WTC11 (cell line): ENCODE measurements at regions not wholly inside any gene's neighbourhood (a gene's known extent, or its start where the extent isn't known, plus 50 kb on each side); places are given as distances from the start of the nearest gene placed in this dataset.

Source experiments
- ATAC-seq: fragments of 200-7000 bp; cut with Tn5 transposase; 2 replicates; pipeline ENCODE4 v1.10.0; 2021; ENCODE audit warnings: mild to moderate bottlenecking, moderate library complexity
- CTCF ChIA-PET: fragments of 300-600 bp; sonication (Branson Sonifier 250); formaldehyde crosslinking; loops from one replicate; lab custom pipeline; 2021; ENCODE audit warnings: antibody characterized with exemption; lab: Charles Lee
- POLR2A ChIA-PET: fragments of 350-600 bp; sonication (Branson Sonifier 250); formaldehyde crosslinking; loops from one replicate; lab custom pipeline; 2021; ENCODE audit warnings: antibody characterized with exemption; lab: Charles Lee
- DNase-seq: peaks from one replicate; pipeline ENCODE4 v3.0.0; 2021; ENCODE audit warnings: low spot score
- H3K27ac Mint-ChIP-seq: 2 replicates; pipeline ENCODE4 v1.8.0; 2021; ENCODE audit warnings: mixed read lengths
- H3K27me3 Mint-ChIP-seq: 2 replicates; pipeline ENCODE4 v1.8.0; 2021; ENCODE audit warnings: low read depth, mild to moderate bottlenecking, moderate library complexity, mixed read lengths
- H3K36me3 Mint-ChIP-seq: 2 replicates; pipeline ENCODE4 v1.8.0; 2021; ENCODE audit warnings: mixed read lengths
- H3K4me1 Mint-ChIP-seq: 2 replicates; pipeline ENCODE4 v1.8.0; 2022; ENCODE audit warnings: mixed read lengths
- H3K4me3 Mint-ChIP-seq: 2 replicates; pipeline ENCODE4 v1.8.0; 2021; ENCODE audit warnings: mild to moderate bottlenecking, moderate library complexity, mixed read lengths
- H3K9me3 Mint-ChIP-seq: 2 replicates; pipeline ENCODE4 v1.8.0; 2021; ENCODE audit warnings: mixed read lengths
- ATF3 ChIP-seq: sonication (generic); formaldehyde crosslinking; conservative IDR thresholded peaks from 2 replicates; pipeline ENCODE4 v1.8.1; 2022; ENCODE audit warnings: mild to moderate bottlenecking, missing genetic modification reagents
- ATF6 ChIP-seq: sonication (generic); formaldehyde crosslinking; IDR thresholded peaks from 2 replicates; pipeline ENCODE4 v1.8.1; 2023; ENCODE audit warnings: mild to moderate bottlenecking, missing genetic modification reagents
- ELF4 ChIP-seq: sonication (generic); formaldehyde crosslinking; IDR thresholded peaks from 2 replicates; pipeline ENCODE4 v1.8.1; 2022; ENCODE audit warnings: low read depth, mild to moderate bottlenecking, moderate library complexity, missing genetic modification reagents
- EMX1 ChIP-seq: fragments of 250-450 bp; sonication (Bioruptor Pico); IDR thresholded peaks from 2 replicates; pipeline ENCODE4 v1.8.0; 2021; ENCODE audit warnings: mild to moderate bottlenecking
- GABPB1 ChIP-seq: sonication (generic); formaldehyde crosslinking; IDR thresholded peaks from 2 replicates; pipeline ENCODE4 v1.8.1; 2023; ENCODE audit warnings: mild to moderate bottlenecking, missing genetic modification reagents
- GTF2I ChIP-seq: fragments of 250-450 bp; sonication (Bioruptor Pico); conservative IDR thresholded peaks from 2 replicates; pipeline ENCODE4 v1.4.0; 2021; ENCODE audit warnings: mild to moderate bottlenecking
- NFYB ChIP-seq: sonication (generic); formaldehyde crosslinking; conservative IDR thresholded peaks from 2 replicates; pipeline ENCODE4 v1.8.0; 2022; ENCODE audit warnings: low read depth, missing genetic modification reagents
- NR1H2 ChIP-seq: sonication (generic); formaldehyde crosslinking; IDR thresholded peaks from 2 replicates; pipeline ENCODE4 v1.9.0; 2021; ENCODE audit warnings: mild to moderate bottlenecking, moderate library complexity, missing genetic modification reagents
- NR2C2 ChIP-seq: sonication (generic); formaldehyde crosslinking; IDR thresholded peaks from 2 replicates; pipeline ENCODE4 v1.8.0; 2022; ENCODE audit warnings: mild to moderate bottlenecking, missing genetic modification reagents
- PRRX2 ChIP-seq: fragments of 250-450 bp; sonication (Bioruptor Pico); IDR thresholded peaks from 2 replicates; pipeline ENCODE4 v1.8.0; 2021; ENCODE audit warnings: mild to moderate bottlenecking
- SOX15 ChIP-seq: fragments of 250-450 bp; sonication (Bioruptor Pico); IDR thresholded peaks from 2 replicates; pipeline ENCODE4 v1.9.0; 2021; ENCODE audit warnings: mild to moderate bottlenecking
- STAT6 ChIP-seq: sonication (generic); formaldehyde crosslinking; conservative IDR thresholded peaks from 2 replicates; pipeline ENCODE4 v1.8.1; 2023; ENCODE audit warnings: mild to moderate bottlenecking, low read depth, missing genetic modification reagents, moderate library complexity
- TEAD1 ChIP-seq: sonication (generic); formaldehyde crosslinking; IDR thresholded peaks from 2 replicates; pipeline ENCODE4 v1.8.0; 2022; ENCODE audit warnings: mild to moderate bottlenecking, missing genetic modification reagents
- ZBTB43 ChIP-seq: sonication (generic); formaldehyde crosslinking; IDR thresholded peaks from 2 replicates; pipeline ENCODE4 v1.8.1; 2023; ENCODE audit warnings: mild to moderate bottlenecking, missing genetic modification reagents
- ZNF232 ChIP-seq: sonication (generic); formaldehyde crosslinking; IDR thresholded peaks from 2 replicates; pipeline ENCODE4 v1.8.0; 2022; ENCODE audit warnings: mild to moderate bottlenecking, missing genetic modification reagents
- ZNF281 ChIP-seq: sonication (generic); formaldehyde crosslinking; IDR thresholded peaks from 2 replicates; pipeline ENCODE4 v1.8.0; 2023; ENCODE audit warnings: mild to moderate bottlenecking, missing genetic modification reagents
- ZNF396 ChIP-seq: fragments of 250-450 bp; sonication (Bioruptor Pico); IDR thresholded peaks from 2 replicates; pipeline ENCODE4 v1.8.0; 2021; ENCODE audit warnings: mild to moderate bottlenecking, moderate library complexity, borderline replicate concordance
- ZNF423 ChIP-seq: fragments of 250-450 bp; sonication (Bioruptor Pico); IDR thresholded peaks from 2 replicates; pipeline ENCODE4 v2.1.2; 2022; ENCODE audit warnings: mild to moderate bottlenecking, moderate library complexity
- ZNF532 ChIP-seq: fragments of 250-450 bp; sonication (Bioruptor Pico); IDR thresholded peaks from 2 replicates; pipeline ENCODE4 v1.9.0; 2021; ENCODE audit warnings: mild to moderate bottlenecking, borderline replicate concordance
- ZSCAN18 ChIP-seq: fragments of 250-450 bp; sonication (Bioruptor Pico); IDR thresholded peaks from 2 replicates; pipeline ENCODE4 v2.1.2; 2022; ENCODE audit warnings: mild to moderate bottlenecking, moderate library complexity

- TF ChIP-seq ATF3 (CRISPR knock-in tag), result no peak
- TF ChIP-seq SOX15 (CRISPR knock-in tag), result no peak
Measured at GRCh38 chr2:153020201-153020600, 301.8 kb downstream of the ARL6IP6 start (continued).

GRCh38 chr2:153005071-153005730, 286.8 kb downstream of the ARL6IP6 start:
- TF ChIP-seq ZNF423 (CRISPR knock-in tag) (no peak), ZSCAN18 (CRISPR knock-in tag) (no peak), ATF3 (CRISPR knock-in tag) (no peak), ZNF232 (CRISPR knock-in tag) (no peak), NR2C2 (no peak), ZNF396 (CRISPR knock-in tag) (no peak), ATF6 (CRISPR knock-in tag) (no peak), GABPB1 (CRISPR knock-in tag) (no peak), NR1H2 (CRISPR knock-in tag) (no peak), ZNF281 (no peak), ELF4 (CRISPR knock-in tag) (no peak), PRRX2 (CRISPR knock-in tag) (no peak), ZNF532 (no peak), STAT6 (CRISPR knock-in tag) (no peak), ZBTB43 (CRISPR knock-in tag) (no peak), EMX1 (CRISPR knock-in tag) (no peak), GTF2I (CRISPR knock-in tag) (no peak), TEAD1 (no peak), NFYB (no peak)
- no peak overlapping the region for H3K27ac Mint-ChIP-seq
- POLR2A ChIA-PET, result no interaction called here

More at GRCh38 chr2:153005071-153005730, 286.8 kb downstream of the ARL6IP6 start:
- H3K4me1 Mint-ChIP-seq, result no peaks in the 10 kb centered on the region
- ATAC-seq (no peak), DNase-seq (no peak)
- peaks cover 8% of the 10 kb centered on the region for H3K9me3 Mint-ChIP-seq
- no peaks in the 10 kb centered on the region for H3K36me3 Mint-ChIP-seq
- H3K27me3 Mint-ChIP-seq, result no peaks in the 10 kb centered on the region
- H3K4me3 Mint-ChIP-seq, result no peak overlapping the region
- CTCF ChIA-PET, result no interaction called here
